SK-N-MC (cell line): ENCODE measurements at regions not wholly inside any gene's neighbourhood (a gene's known extent, or its start where the extent isn't known, plus 50 kb on each side); places are given as distances from the start of the nearest gene placed in this dataset.
"Not testable (repeated sequence)": the region's sequence is repeated elsewhere in the genome, so short reads cannot be mapped to it uniquely, and the experiment has no call there.

ENCODE experiments used
- EZH2 ChIP-seq: fragments of 200-600 bp; sonication (generic); IDR thresholded peaks from one replicate; pipeline ENCODE4 v1.6.1; 2017; ENCODE audit warnings: antibody characterized with exemption
- FOXP2 ChIP-seq: optimal IDR thresholded peaks from 2 replicates; pipeline ENCODE3; 2011; ENCODE audit warnings: mild to moderate bottlenecking, moderate library complexity; ENCODE audit not compliant: insufficient read depth; ENCODE audit errors: extremely low read length, control extremely low read depth
- POLR2AphosphoS5 ChIP-seq: IDR thresholded peaks from 2 replicates; pipeline ENCODE4 v1.6.1; 2012; ENCODE audit warnings: mild to moderate bottlenecking, low read depth, low read length, borderline replicate concordance

DNA sequence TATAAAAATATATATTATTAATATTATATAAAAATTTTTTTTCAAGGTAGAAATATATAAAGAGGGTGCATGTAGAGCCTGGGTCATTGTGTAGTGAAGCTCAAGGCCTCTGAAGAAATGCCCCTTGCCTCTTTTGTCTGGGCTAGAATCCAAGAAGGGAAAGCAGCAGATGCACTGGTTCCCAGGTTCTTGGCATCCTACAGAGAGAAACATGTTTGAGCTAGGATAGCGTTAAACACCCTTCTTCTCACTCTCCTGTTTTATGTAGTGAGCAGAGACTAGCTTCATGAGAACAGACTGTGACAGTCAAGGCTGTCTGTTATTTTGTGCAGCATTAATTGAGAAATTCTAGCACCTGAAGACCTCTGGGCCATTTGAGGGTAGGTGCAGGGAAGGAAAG is 149.7 kb downstream of the ANKRD30BL start:
- not testable (repeated sequence) for TF ChIP-seq POLR2AphosphoS5, EZH2, FOXP2
